HG02678 (cell line): ENCODE measurements at regions not wholly inside any gene's neighbourhood (a gene's known extent, or its start where the extent isn't known, plus 50 kb on each side); places are given as distances from the start of the nearest gene placed in this dataset.

ENCODE experiments used
- ATAC-seq: cut with Tn5 transposase; IDR thresholded peaks from one replicate; pipeline ENCODE4 v1.9.1; 2021; ENCODE audit warnings: mild to moderate bottlenecking, moderate library complexity; ENCODE audit not compliant: unreplicated experiment

DNA sequence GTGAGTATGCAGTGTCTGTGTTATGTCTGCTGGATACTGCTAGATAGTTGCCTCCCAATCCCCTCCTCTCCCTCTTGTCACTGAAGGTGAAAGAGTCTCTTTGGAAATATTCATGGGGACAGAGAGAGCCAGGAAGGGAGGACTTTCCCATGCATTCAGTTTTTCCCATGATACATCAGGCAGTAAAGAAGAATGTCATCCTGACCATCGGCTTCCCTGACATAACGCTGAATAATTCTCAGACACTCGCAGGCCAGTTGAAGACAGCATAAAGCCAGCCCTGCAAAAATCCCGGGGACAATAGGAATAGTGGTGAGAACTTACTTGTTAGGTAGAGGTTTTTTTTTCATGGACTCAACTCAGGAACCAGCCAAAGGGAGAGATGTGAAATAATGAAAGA lies 58.1 kb downstream of the KLF4 start:
- ATAC-seq, result no peak

- ATAC-seq, result no peak
Measured at GRCh38 chr9:107430071-107430470, 59.5 kb downstream of the KLF4 start.

GRCh38 chr9:107426126-107426525 lies 63.4 kb downstream of the KLF4 start:
- no peak for ATAC-seq

GRCh38 chr9:107425101-107426025 lies 64.2 kb downstream of the KLF4 start:
- peak; percentile 91 for ATAC-seq

DNA sequence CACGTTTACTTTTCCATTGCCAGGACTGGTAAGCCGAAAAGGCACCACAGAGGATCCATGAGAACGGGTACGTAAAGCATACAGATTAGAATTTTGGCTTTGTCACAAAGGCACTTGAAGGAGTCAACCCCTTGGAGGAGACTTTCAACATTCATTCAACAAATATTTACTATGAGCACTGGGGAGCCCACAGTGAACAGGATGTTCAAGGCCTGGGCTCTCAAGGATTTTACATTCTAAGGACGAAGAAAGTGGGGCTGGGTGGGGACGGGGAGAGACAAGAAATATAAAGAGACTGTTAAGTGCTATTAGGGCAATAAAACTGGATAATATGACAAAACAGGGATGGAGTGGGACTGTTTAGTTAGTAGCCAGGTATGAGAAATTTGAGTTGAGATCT lies 66.0 kb downstream of the KLF4 start:
- ATAC-seq, result no peak

DNA sequence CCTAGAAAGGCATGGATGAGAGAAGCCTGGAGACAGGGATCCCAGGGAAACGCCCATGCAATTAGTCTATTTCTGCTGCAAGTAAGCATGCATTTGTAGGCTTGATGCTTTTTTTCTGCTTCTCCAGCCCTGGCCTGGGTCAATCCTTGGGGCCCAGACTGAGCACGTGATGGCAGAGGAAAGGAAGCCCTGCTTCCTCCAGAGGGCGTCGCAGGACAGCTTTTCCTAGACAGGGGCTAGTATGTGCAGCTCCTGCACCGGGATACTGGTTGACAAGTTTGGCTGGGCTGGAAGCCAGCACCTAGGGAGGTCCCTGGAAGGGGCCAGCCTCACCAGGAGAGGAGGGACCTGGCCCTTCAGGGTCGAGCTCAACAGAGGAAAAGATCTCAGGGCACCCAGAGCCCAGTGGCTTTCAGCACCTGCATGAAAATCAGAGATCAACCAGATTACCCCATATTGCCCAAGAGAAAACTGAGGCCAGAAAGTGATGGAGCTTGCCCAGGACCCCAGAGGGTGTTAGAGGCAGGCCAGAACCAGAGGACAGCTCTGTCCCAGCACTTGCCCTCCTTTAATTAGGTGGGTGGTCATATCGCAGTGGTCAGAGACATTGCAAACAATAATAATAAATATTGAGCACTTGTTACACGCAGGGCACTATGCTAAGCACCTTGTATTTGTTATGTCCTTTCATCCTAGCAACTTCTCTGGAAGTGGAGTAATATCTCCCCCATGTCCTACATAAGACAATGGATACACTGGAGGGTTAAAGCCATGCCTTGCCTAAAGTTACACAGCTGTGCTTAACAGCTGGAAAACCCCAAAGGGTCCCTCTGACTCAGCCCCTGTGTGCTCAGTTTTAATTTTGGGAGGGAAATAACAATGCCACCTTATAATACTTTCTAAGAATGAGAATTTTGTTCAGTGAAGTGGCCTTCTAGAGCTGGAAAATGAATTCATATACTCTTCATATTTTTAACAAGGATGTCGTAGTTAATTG lies 67.1 kb downstream of the KLF4 start:
- peak; percentile 54 for ATAC-seq

DNA sequence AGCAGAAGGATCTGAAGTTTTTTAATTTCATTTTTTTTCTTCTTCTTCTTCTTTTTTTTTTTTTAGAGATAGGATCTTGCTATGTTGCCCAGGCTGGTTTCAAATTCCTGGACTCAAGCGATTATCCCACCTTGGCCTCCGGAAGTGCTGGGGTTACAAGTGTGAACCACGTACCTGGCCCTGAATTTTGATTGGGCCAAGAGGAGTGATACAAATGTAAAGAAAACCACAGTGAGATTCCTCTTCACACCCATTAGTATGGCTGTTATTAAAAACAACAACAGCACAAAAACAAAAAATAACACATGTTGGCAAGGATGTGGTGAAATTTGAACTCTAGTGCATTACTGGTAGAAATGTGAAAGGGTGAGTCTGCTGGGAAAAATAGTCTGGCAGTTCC lies 79.1 kb downstream of the KLF4 start:
- ATAC-seq, result no peak

- ATAC-seq, result no peak
Measured at GRCh38 chr9:107409581-107410389, 79.8 kb downstream of the KLF4 start.

GRCh38 chr9:107407675-107408074 lies 81.9 kb downstream of the KLF4 start:
- no peak for ATAC-seq

- ATAC-seq, result no peak
Measured at GRCh38 chr9:107405511-107405910, 84.1 kb downstream of the KLF4 start.

- ATAC-seq, result no peak
Measured at GRCh38 chr9:107404736-107405135, 84.8 kb downstream of the KLF4 start.

- ATAC-seq, result no peak
Measured at GRCh38 chr9:107404161-107404560, 85.4 kb downstream of the KLF4 start.

GRCh38 chr9:107397076-107398044 lies 92.2 kb downstream of the KLF4 start:
- ATAC-seq, result no peak

DNA sequence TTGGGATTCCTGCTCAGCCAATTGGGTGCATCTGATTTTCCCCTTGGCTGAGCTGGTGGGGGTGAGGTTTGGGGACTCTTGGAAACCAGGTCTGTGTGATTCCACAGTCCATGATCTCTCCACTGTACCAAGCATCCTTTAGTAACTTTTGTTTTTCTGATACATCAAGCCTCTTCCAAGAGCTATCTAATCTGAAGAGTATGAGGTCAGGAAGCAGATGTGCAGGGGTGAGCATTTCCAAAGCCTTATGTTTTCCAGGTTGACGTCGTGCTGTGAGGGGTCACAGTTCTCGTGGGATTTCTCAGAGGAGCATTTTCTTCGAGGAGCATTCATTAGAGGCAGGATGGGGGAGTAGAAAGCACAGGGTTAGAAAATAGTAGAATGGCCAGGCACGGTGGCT lies 95.3 kb downstream of the KLF4 start:
- ATAC-seq, result no peak

- no peak for ATAC-seq
Measured at GRCh38 chr9:107390778-107391177, 98.8 kb downstream of the KLF4 start.

DNA sequence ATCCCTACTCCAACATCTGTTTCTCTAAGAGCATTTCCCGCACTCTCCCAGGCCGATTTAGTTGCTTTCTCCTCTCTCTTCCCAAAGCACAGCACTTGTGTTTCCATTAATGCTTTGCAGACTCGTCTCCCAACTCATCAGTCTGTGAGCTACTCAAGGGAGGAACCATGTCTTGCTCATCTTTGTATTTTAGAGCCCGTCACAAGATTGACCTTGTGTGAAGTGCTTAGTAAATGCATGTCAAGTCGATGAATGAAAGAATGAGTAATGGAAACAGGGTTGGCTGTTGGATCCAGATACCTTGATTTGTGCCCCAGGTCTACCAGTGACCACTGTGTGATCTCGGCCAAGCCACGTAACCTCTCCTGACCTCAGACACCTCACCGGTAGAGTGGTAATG lies 99.3 kb downstream of the KLF4 start:
- ATAC-seq, result no peak

DNA sequence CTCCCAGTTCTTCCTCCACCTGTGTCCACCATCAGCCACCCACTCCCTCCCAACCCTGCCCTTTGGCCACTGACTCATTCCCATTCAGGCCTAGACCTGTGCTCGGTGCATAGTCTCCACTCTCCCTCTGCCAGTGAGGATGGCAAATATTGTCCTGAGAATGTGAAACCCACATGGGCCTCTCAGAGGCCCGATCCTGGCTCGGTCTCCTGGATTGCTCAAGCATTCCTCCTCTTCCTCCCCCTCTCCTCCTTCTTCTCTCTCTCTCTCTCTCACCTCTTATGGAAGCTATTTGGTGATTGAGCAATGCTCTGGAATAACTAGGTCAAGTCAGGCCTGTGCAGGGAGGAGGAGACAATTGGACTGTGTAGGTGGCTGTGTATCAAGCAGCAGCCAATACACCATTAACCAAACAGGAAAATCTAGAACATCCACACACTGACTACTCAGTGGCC lies 99.9 kb downstream of the KLF4 start:
- no peak for ATAC-seq

DNA sequence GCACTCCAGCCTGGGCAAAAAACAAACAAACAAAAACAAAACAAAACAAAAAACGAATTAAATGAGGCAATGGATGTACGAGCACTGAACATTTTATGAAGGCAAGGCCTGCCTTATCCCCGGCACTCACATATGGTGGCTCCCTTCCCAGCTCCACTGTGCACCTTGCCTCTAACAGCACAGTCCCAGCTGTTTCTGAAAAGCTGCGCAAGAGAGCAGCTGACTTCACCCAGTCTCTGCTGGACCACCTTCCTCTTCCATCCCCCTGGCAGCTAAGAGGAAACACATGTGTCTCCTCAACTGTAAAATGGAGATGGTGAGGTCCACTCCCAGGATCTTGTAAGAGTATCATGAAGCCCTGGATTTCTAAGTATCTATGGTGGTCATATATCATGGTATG lies 100.7 kb downstream of the KLF4 start:
- ATAC-seq, result no peak

DNA sequence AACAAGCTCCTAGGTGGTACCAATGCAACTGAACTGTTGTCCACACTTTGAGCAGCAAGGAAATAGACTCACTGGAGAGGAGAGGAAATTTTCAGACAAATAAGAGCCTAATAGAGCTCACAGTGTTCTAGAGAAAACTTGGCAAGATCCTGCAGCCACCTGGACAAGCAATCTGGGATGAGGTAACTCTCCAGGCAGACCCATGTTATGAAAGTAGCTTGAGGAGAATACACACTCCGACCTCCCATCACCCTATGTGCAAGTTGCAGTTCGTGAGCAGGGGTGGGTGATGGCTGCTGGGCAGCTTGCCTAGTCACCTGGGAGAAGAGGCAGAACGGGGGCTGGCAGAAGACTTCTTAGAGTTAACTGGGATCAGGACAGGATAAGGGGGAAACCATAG lies 102.2 kb downstream of the KLF4 start:
- no peak for ATAC-seq

DNA sequence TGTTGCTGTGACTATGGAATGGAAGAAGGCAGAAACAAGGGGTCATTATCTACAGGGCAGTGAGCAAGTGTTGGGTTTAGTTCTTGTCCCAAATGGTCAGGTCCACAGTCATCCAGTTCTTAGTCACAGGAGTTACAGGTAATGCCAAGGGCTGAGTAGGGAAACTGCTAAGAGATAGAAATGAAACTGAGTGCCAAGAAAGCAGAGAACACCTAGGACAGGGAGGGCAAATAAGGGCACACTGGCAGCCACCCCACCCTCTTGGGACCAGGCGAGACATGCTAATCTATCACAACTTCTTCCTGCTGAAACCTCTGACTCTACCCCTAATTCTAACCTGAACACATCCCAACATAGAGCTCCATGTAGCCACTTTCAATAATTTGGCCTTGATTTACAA lies 103.2 kb downstream of the KLF4 start:
- no peak for ATAC-seq
